ENCODE measurements at regions not wholly inside any gene's neighbourhood (a gene's known extent, or its start where the extent isn't known, plus 50 kb on each side); places are given as distances from the start of the nearest gene placed in this dataset.
A peak's percentile ranks its signal among the peaks of the same experiment; 100 is the strongest.

DNA sequence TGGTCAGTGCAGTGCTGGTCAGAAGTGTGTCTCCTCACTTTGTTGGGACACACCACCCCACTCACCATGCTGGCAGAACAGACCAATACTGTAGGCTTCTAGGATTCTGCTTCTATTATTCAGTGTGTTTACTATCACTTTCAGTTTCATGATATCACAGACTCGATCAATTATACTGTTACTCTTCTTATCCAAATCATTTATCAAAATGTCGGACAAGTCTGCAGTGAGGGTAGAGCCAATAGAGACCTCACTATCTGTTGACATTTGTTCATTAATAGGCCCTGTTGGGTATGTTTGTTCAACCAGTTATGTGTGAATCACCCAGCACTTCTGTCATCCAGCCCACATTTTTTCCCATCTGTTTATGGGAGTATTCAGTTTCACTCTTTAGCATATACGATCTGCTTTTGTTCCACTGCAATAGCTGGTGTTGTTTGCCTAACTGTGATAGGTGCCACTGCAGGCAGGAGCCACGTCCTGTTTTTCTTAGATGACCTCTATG lies 140.1 kb downstream of the NRN1 start:
- DNase-seq (ENCODE audit: low read depth): peak; percentile 10
- peak overlapping the region; percentile 23 for H3K4me3 ChIP-seq (ENCODE audit: low read depth, low read length)
- TF ChIP-seq, protein P1, sequence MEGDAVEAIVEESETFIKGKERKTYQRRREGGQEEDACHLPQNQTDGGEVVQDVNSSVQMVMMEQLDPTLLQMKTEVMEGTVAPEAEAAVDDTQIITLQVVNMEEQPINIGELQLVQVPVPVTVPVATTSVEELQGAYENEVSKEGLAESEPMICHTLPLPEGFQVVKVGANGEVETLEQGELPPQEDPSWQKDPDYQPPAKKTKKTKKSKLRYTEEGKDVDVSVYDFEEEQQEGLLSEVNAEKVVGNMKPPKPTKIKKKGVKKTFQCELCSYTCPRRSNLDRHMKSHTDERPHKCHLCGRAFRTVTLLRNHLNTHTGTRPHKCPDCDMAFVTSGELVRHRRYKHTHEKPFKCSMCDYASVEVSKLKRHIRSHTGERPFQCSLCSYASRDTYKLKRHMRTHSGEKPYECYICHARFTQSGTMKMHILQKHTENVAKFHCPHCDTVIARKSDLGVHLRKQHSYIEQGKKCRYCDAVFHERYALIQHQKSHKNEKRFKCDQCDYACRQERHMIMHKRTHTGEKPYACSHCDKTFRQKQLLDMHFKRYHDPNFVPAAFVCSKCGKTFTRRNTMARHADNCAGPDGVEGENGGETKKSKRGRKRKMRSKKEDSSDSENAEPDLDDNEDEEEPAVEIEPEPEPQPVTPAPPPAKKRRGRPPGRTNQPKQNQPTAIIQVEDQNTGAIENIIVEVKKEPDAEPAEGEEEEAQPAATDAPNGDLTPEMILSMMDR (IDR thresholded peaks at IDR 0.05; ENCODE audit: insufficient read depth, low read depth, low read length): no peak

DNA sequence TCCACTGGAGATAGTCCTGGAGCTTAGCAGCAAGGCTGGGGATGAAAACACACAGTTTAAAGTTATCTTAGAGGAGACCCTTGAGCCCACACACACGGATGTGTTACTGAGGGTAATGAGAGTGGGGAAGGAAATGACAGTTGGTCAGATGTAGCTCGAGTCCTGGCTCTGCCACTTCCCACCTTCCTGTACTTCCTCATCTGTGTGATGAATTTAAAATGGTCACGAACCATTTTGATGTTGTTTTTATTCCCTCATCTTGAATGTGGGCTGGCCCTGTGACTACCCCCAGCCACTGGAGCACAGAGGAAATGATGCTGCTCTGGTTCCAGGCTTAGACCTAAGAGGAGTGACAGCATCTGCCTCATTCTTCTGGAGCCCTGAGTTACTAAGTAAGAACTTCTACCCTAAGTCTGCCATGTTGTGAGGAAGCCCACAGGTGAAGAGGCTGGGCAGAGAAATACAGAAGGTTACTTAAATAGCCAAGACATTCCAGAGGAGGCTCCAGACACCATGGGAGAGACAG lies 141.2 kb downstream of the NRN1 start:
- TF ChIP-seq, protein P1 (IDR thresholded peaks at IDR 0.05; ENCODE audit: insufficient read depth, low read depth, low read length): no peak
- H3K4me3 ChIP-seq (ENCODE audit: low read depth, low read length): no peak overlapping the region
- DNase-seq (ENCODE audit: low read depth): no peak

DNA sequence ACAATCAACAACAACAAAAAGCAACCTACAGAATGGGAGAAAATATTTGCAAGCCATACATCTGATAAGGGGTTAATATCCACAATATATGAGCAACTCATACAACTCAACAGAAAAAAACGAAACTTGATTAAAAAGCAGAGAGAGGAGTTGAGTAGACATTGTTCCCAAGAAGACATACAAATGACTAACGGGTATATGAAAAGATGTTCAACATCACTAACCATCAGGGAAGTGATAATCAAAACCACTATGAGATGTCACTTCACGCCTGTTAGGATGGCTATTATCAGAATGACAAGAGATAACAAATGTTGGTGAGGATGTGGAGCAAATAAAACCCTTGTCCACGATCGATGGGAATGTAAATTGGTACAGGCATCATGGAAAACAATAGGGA lies 145.9 kb downstream of the NRN1 start:
- TF ChIP-seq, protein P1 (IDR thresholded peaks at IDR 0.05; ENCODE audit: insufficient read depth, low read depth, low read length): no peak
- DNase-seq (ENCODE audit: low read depth): no peak
- no peak overlapping the region for H3K4me3 ChIP-seq (ENCODE audit: low read depth, low read length)

DNA sequence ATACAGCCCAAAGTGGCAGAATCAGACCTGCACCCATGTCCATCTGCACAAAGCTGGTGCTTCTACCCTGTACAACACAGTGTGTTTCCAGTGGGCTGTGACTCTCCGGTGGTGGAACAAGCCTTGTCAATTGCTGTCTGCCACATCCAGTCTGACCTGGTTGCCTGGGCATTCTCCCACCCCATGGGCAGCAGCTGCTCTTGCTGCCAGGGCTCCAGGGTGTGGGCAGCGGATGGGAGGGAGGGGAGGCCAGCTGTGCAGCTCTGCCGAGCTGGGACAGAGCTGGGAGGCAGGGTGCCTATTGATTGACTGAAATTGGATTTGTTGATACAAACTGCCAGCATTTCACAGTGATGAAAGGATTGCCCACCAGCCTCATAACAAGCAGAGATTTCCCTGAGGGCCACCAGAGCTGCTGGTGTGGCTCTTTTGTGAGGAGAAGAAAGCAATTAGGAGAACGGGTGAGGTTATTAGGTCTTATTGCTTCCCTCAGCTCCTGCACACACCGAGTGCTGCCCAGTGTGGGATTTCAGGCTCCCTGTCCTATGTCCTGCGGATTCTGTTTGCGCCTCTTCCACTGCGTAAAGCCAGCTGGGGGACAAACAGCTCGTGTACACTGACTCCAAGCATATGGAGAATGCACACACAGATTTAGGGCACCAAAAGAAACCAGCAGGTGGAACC lies 150.8 kb downstream of the NRN1 start:
- TF ChIP-seq, protein P1 (IDR thresholded peaks at IDR 0.05; ENCODE audit: insufficient read depth, low read depth, low read length): no peak
- H3K4me3 ChIP-seq (ENCODE audit: low read depth, low read length): no peak overlapping the region
- DNase-seq (ENCODE audit: low read depth): no peak

DNA sequence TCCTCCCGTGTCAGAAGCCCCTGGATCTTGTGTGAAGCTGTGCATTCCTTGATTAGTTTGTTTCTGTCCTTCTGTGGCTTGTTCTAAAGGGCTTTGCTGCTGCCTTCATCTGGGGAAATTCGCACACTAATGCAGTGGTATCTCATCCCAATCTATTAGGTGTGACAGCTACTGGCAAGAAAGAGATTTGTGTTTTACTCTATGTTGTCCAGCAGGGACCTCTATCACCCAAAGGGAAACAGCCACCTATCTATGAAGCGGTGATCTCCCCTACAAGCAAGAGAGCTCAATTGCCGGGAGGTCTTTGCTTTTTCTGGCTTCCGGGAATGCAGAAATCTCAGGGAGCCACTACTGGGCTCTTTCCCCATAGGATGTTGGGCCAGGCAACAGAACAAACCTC lies 151.8 kb downstream of the NRN1 start:
- TF ChIP-seq, protein P1 (IDR thresholded peaks at IDR 0.05; ENCODE audit: insufficient read depth, low read depth, low read length): no peak
- H3K4me3 ChIP-seq (ENCODE audit: low read depth, low read length): no peak overlapping the region
- no peak for DNase-seq (ENCODE audit: low read depth)

DNA sequence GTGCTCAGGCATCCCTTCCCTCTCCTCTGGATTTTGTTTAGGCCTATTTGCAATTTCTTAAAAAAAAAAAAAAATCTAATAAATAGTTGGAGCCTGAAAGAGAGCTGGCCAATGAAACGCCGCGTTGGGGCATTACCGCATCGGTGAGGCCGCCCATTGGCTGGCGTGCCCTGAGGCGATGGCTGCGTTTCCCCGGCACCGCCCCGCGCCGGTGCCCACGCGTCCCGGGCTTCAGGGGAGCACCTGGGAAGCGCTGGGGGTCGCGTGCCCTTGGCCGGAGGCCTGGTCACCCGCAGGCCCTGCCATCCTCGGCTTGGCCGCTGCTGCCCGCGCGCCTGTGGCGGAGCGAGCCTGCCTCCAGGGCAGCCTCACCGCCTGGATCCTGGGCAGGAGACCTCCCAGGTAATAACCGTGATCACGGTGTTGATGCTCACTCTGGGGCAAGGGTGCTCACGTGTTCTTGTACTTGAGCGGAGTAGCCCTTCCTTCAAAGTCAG lies 155.4 kb downstream of the NRN1 start:
- DNase-seq (ENCODE audit: low read depth): peak; percentile 9
- peak overlapping the region; percentile 10 for H3K4me3 ChIP-seq (ENCODE audit: low read depth, low read length)
- TF ChIP-seq, protein P1 (IDR thresholded peaks at IDR 0.05; ENCODE audit: insufficient read depth, low read depth, low read length): no peak

Measured in fibroblast of villous mesenchyme (primary cell).